ENCODE measurements at regions not wholly inside any gene's neighbourhood (a gene's known extent, or its start where the extent isn't known, plus 50 kb on each side); places are given as distances from the start of the nearest gene placed in this dataset.

GRCh38 chr20:12924126-12924525 lies 84.6 kb upstream of the SPTLC3 start:
- Histone ChIP-seq H3K27me3 (replicated peaks in 1 of 4; ENCODE audit: control insufficient read depth in 3 of 4, extremely low read depth in 1 of 4, insufficient read depth in 3 of 4, low read length in 3 of 4) (peaks cover 0 to 2% (median 0%) of the 10 kb centered on the region in 4 experiments; a peak in 2 of 7 replicates), H3K56ac (replicated peaks; ENCODE audit: insufficient read length, low read depth, low read length) (no peak overlapping the region), H3K9ac (replicated peaks in 1 of 4; ENCODE audit: extremely low read depth in 1 of 4, low read depth in 3 of 4, low read length in 3 of 4) (no peak overlapping the region), H2BK12ac (ENCODE audit: low read depth, low read length) (no peak overlapping the region), H3K4ac (replicated peaks; ENCODE audit: insufficient read length, low read depth, low read length) (no peak overlapping the region), H3K36me3 (ENCODE audit: control insufficient read depth in 2 of 4, insufficient read depth in 4 of 4, low read length in 3 of 4) (no peaks in the 10 kb centered on the region), H2BK20ac (ENCODE audit: low read length) (no peak overlapping the region), H3K79me1 (ENCODE audit: low read depth, low read length) (no peaks in the 10 kb centered on the region), H3K18ac (ENCODE audit: extremely low read depth, low read length) (no peak overlapping the region), H3K27ac (ENCODE audit: low read depth, low read length) (no peak overlapping the region), H2BK120ac (replicated peaks; ENCODE audit: low read depth, low read length) (no peak overlapping the region), H3K23ac (ENCODE audit: insufficient read length) (no peak overlapping the region), H2BK15ac (ENCODE audit: low read length) (no peak overlapping the region), H2AFZ (ENCODE audit: low read length) (no peak overlapping the region), H2AK5ac (ENCODE audit: low read depth, low read length) (no peak overlapping the region), H4K91ac (replicated peaks; ENCODE audit: insufficient read length, low read length) (no peak overlapping the region), H3K79me2 (ENCODE audit: control insufficient read depth in 1 of 2, insufficient read depth in 2 of 2, low read length in 2 of 2) (no peaks in the 10 kb centered on the region), H3K9me3 (ENCODE audit: insufficient read depth in 2 of 2, low read depth in 1 of 2, low read length in 1 of 2) (peaks cover 7 to 10% of the 10 kb centered on the region in 2 experiments; a peak in 3 of 4 replicates), H2BK5ac (ENCODE audit: low read depth, low read length) (no peak overlapping the region), H4K20me1 (replicated peaks in 1 of 2; ENCODE audit: control insufficient read depth in 1 of 2, insufficient read depth in 2 of 2, low read length in 2 of 2) (no peaks in the 10 kb centered on the region), H3K14ac (ENCODE audit: insufficient read length) (no peak overlapping the region), H3K4me2 (ENCODE audit: insufficient read depth in 1 of 2, low read depth in 2 of 2, low read length in 2 of 2) (no peak overlapping the region), H3K4me1 (replicated peaks in 1 of 4; ENCODE audit: control insufficient read depth in 3 of 4, insufficient read depth in 4 of 4, low read length in 3 of 4) (peaks cover 2 to 8% (median 5%) of the 10 kb centered on the region in 4 experiments; a peak in 4 of 7 replicates), H4K5ac (ENCODE audit: insufficient read length, low read depth, low read length) (no peak overlapping the region), H3K23me2 (ENCODE audit: low read depth, low read length) (no peaks in the 10 kb centered on the region), H4K8ac (ENCODE audit: extremely low read depth, insufficient read depth, low read length) (no peak overlapping the region), H3K4me3 (ENCODE audit: extremely low read depth in 1 of 4, insufficient read depth in 2 of 4, low read depth in 3 of 4, low read length in 4 of 4) (no peak overlapping the region)
- TF ChIP-seq CTBP2 (IDR thresholded peaks at IDR 0.05; ENCODE audit: borderline replicate concordance, insufficient read depth, insufficient read length, low read length) = no peak
- no peak for TF ChIP-seq BACH1 (IDR thresholded peaks at IDR 0.05; ENCODE audit: low read length)
- 0 out of 2 replicates have a peak, but pooled peaks have one; percentile 49 for TF ChIP-seq POU5F1 (IDR thresholded peaks at IDR 0.05; ENCODE audit: low read depth, low read length)
- CTCF ChIA-PET (ENCODE audit: partially characterized antibody) = interaction anchor here (0.9 to 7.0 kb wide), 23 partner anchors 8 to 622 kb away, joined by 3 to 64 read pairs (median 5); no protein-coding TSS in a partner anchor
- WGBS, 2 experiments (ENCODE audit: extremely low coverage in 1 of 2, insufficient coverage in 1 of 2, insufficient read length in 1 of 2, insufficient replicate concordance in 2 of 2, low coverage in 1 of 2, low lambda C conversion rate in 2 of 2, missing lambda C conversion rate in 1 of 2) = 48% methylated on average over 2 of the region's 2 CpGs; no CpG with 5 or more reads in 1 of the 2 experiments
- POLR2A ChIA-PET (ENCODE audit: partially characterized antibody) = no interaction called here
- FAIRE-seq = no peak
- DNase-seq (ENCODE audit: low read depth in 1 of 2, low spot score in 2 of 2) = no peak

All from H1 (cell line).